NCI-H2029 (cell line): ENCODE measurements at regions not wholly inside any gene's neighbourhood (a gene's known extent, or its start where the extent isn't known, plus 50 kb on each side); places are given as distances from the start of the nearest gene placed in this dataset.
A peak's percentile ranks its signal among the peaks of the same experiment; 100 is the strongest.

Source experiments
- DNase-seq: peaks from one replicate; lab custom pipeline; 2025; lab: John Stamatoyannopoulos, UW

GRCh38 chr4:180512801-180513475 lies 1730.3 kb upstream of the TENM3 start:
- DNase-seq: no peak

- DNase-seq: no peak
These were observed 1724.3 kb upstream of the TENM3 start for GRCh38 chr4:180518906-180519305.

GRCh38 chr4:180521181-180521580 lies 1722.0 kb upstream of the TENM3 start:
- DNase-seq: no peak

GRCh38 chr4:180525523-180526077 lies 1717.6 kb upstream of the TENM3 start:
- DNase-seq: no peak

GRCh38 chr4:180528003-180528402 lies 1715.2 kb upstream of the TENM3 start:
- DNase-seq: no peak

- no peak for DNase-seq
These were observed 1712.4 kb upstream of the TENM3 start for GRCh38 chr4:180530787-180531186.

DNA sequence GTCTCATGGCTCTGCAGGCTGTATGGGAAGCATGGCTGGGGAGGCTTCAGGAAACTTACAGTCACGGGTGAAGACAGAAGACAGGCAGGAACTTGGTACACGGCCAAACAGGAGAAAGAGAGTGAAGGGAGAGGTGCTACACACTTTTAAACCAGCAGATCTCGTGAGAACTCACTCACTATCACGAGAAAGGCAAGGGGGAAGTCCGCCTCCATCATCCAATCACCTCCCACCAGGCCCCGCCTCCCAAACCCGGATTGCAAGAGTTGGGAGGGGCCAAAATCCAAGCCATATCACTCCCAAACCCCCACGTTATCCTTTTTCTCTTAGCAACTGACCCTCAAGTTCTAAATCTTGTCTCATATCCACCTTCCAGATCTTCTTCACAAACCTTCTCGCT lies 1710.5 kb upstream of the TENM3 start:
- DNase-seq: no peak

DNA sequence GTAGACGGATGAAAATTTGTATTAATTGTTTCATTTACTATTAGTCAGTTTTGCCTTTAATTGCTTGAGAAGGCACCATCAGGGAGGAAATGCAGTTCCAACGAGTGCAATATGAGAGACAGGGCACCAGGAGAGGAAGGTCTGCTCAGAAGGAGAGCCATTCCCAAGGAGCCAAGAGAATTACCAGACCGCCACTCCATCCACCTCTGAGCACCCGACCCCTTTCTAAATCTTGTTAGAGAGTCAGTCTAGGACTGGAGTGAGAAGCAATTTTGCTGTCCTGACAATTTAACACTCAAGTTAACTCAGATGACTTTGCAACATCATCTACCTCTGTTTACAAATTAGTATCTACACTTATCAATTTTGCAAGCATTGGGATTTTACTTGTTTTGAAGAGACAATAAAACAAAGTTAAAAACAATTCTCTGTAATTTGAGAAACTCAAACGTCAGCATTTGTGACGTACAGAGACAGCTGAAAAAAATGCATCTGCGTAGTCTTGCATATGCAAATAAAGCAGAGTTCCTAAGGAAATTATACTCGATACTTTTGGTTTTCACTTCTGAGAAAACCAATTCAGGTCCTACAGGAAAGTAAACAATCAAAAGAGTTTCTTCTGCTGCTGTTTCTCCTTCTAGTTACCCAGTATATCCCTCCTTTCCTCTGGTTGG lies 1704.7 kb upstream of the TENM3 start:
- no peak for DNase-seq

- DNase-seq: no peak
These were observed 1703.9 kb upstream of the TENM3 start for GRCh38 chr4:180539284-180539683.

- no peak for DNase-seq
These were observed 1701.5 kb upstream of the TENM3 start for GRCh38 chr4:180541678-180542077.

- peak; percentile 52 for DNase-seq
These were observed 1700.6 kb upstream of the TENM3 start for GRCh38 chr4:180542445-180543100.

GRCh38 chr4:180550106-180550505 lies 1693.1 kb upstream of the TENM3 start:
- no peak for DNase-seq

- DNase-seq: no peak
These were observed 1685.9 kb upstream of the TENM3 start for GRCh38 chr4:180557348-180557747.

GRCh38 chr4:180557950-180558349 lies 1685.3 kb upstream of the TENM3 start:
- no peak for DNase-seq

- DNase-seq: no peak
These were observed 1684.8 kb upstream of the TENM3 start for GRCh38 chr4:180558427-180558826.

GRCh38 chr4:180560896-180561295 lies 1682.3 kb upstream of the TENM3 start:
- DNase-seq: no peak

DNA sequence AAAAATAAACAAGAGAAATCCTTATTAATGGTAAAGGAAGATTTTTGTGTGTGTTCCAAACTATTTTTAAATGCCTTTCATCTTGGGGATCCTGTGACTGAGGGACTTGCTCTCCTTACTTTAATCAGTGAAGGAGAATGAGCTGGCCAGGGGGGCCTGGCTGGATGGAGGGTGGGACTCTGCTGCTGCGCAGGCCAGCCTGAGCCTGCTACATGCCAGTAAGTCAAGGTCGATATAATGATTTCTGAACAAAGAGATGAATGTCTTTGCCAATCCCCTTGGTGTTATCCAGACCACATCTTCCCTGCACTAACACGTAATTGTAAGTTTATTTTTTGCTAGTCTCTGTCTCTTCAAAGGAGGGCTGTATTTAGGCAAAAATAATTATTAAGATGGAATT lies 1679.2 kb upstream of the TENM3 start:
- DNase-seq: no peak

DNA sequence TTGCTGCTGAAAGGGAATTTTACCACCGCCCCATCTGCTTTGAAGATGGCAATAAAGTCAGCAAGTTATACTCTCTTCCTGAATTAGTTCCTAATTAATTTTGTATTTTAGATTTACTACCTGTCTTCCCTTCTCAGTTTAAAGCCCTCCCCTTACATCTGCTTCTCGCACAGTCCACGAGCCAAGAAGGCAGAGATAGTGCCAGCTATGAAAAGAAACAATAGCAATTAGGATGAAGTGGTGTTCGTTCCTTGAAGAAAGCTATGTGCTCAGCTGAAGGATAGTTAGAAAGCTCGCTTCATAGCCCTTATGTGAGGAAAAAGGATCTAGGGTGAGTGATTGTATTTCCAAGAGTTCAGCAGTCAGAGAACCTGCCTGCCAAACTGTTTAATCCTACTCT lies 1678.8 kb upstream of the TENM3 start:
- no peak for DNase-seq

DNA sequence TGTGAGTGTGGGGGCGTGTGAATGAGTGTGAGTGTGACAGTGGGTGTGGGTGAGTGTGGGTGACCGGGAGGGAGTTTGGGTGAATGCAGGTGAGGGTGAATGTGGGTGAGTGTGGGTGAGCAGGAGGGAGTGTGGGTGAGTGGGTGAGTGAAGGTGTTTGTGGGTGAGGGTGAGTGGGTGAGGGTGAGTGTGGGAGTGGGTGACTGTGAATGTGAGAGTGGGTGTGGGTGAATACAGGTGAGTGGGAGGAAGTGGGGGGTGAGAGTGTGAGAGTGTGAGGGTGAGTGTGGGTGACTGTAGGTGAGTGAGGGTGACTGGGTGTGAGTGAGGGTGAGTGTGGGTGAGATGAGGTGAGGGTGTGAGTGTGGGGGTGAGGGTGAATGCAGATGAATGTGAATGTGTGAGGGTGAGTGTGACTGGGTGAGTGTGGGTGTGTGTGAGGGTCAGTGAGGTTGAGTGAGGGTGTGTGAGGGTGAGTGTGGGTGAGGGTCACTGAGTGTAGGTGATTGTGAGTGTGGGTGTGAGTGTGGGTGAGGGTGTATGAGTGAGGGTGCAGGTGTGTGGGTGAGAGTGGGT lies 1677.3 kb upstream of the TENM3 start:
- no peak for DNase-seq

- no peak for DNase-seq
These were observed 1676.7 kb upstream of the TENM3 start for GRCh38 chr4:180566492-180566891.

GRCh38 chr4:180567080-180567479 lies 1676.1 kb upstream of the TENM3 start:
- no peak for DNase-seq

DNA sequence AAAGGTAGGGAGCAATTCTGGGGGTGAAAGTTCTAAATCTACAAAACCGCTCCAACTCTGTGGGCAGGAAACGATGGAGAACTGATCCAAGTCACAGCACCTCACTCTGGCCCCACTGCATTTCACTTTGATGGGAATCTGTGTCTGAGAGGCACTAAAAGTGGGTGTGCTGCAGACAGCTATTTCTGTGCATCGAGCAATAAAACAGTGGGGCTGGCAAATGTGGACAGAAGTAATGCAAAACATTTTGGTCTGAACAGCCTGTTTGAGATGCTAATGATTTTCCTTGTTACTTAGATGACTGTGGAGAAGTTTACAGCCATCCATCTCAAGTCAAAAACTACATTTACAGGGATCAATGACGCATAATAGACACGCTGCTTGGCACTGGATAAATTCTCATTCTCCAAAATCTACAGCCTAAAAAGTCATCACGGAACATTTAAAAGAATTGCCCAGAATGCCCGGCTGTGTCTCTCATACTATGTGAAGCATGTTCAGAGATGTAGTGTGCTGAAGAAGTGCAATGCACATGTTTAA lies 1671.6 kb upstream of the TENM3 start:
- no peak for DNase-seq
